ENCODE measurements at regions not wholly inside any gene's neighbourhood (a gene's known extent, or its start where the extent isn't known, plus 50 kb on each side); places are given as distances from the start of the nearest gene placed in this dataset.

- DNase-seq: no peak
These were observed 123.4 kb upstream of the PRR20A start for GRCh38 chr13:57017357-57017756.

GRCh38 chr13:57018915-57019314, 121.8 kb upstream of the PRR20A start:
- no peak for DNase-seq

- DNase-seq: no peak
These were observed 110.0 kb upstream of the PRR20A start for GRCh38 chr13:57030671-57031070.

DNA sequence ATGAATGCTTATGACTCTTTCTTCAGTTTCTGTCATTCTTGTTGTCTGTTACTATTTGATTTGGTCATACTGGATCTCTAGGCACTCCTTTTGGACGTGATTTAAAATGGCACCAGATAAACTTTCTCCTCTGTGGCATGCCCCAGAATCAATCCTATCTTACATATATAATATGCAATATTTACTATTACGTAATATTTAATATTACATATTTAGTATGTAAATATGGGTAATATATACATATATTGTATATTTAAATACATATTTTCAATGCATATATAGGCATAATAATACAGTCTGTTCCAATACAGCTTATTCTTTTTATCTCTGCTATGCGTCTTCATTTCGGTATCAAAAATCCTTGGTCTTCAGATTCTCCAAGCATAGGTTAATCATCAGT, 104.4 kb upstream of the PRR20A start:
- DNase-seq: no peak

DNA sequence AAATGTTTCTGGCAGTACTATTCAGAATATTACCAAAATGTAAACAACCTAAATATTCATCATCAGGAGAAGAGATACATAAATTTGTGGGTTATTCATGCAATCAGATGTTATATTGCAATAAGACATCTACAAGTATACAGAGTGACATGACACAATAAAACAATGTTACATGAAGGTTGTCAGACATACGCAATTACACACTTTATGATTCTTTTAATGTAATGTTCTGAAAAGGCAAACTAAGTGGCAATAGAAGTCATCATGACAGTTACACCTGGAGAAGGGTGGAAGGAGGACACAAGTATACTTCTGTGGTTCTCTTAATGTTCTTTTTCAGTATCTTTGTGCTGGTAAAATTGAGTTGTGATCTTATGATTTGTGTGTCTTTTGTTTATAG, 95.8 kb upstream of the PRR20A start:
- no peak for DNase-seq

GRCh38 chr13:57045826-57046546, 94.7 kb upstream of the PRR20A start:
- DNase-seq: peak; percentile 15

DNA sequence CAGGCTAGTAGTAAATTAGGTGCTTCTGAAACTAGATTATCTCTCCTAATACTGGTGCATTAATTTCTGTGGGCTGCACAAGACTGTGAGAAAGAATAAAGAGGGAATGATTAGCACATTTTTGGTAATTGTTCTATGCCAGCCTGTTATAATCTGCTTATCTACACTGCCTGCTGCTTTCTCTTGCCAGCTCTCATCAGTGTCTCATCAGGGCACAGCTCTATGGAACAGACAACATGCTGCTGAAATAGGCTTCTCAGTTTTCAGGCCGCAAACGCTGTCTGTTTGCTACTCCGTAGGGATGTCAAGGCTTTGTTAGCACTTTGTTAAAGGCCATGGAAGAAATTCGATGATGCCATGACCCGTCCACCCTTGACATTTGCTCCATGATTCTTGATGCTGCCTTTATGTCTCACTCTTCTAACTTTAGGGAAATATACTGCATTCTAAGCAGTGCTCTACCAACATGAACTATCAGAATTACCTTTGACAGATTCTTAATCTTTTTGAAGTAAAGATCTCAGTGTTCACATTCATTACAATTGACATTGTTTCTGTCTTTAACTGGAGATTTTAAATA, 84.0 kb upstream of the PRR20A start:
- no peak for DNase-seq

DNA sequence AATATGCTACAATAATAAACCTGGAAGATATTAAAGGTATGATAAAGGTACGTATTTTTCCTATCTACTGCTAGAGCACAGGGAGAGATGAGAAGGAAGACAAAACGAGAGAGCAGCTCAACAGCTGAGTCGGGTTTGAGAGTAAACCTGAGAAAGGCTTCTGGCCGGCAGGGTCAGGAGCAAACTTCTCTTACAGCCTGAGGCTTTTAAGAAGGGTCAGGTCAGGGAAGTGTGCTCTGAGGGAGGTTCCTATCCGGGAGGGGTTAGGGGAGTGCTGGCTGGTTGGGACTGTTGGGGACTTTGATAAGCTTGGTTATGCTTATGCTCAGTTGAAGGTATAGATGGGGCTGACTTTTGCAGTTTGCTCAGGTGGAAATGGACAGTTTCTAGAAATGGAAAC, 77.7 kb upstream of the PRR20A start:
- no peak for DNase-seq

- no peak for DNase-seq
These were observed 66.7 kb upstream of the PRR20A start for GRCh38 chr13:57073983-57074382.

DNA sequence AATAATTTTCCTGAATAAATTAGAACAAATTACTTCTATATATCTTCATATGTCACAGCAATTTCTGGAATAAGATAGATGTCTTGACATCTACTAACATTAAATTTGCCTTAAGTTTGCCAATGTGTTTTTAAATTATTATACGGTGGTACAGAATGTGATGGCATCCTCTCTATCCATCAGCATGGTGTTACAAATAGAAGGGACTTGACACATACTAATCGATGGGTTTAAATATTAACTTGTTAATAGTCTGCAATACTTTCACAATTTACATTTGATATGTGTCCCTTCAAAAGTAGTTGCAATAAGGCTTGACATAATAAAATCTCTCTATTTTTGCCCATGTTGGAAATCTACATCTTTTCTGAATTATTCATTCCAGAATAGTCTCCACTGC, 65.1 kb upstream of the PRR20A start:
- no peak for DNase-seq

DNA sequence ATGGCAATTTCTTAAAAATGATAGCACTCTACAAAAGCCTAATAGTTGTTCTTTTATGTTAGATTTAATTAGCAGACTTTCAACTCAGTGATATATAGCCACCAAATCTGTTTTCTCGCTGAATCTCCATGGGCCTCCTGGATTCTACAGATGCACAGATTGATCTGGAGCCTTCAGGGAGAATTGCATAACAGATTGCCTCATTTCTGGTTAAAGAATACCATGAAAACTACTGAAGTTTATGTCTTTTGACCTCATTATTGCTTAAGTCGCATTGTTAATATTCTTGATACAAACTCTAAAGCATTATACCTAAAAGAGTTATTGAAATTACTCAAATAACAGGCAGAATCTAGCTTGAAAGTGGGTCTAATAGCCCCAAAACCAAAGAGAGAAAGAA, 53.7 kb upstream of the PRR20A start:
- no peak for DNase-seq
